ENCODE measurements at regions not wholly inside any gene's neighbourhood (a gene's known extent, or its start where the extent isn't known, plus 50 kb on each side); places are given as distances from the start of the nearest gene placed in this dataset.

GRCh38 chr6:164424489-164424888 lies 884.9 kb downstream of the C6orf118 start:
- DNase-seq, result no peak

GRCh38 chr6:164419099-164419498 lies 890.3 kb downstream of the C6orf118 start:
- DNase-seq, result no peak

GRCh38 chr6:164418262-164418588 lies 891.2 kb downstream of the C6orf118 start:
- DNase-seq, result no peak

- no peak for DNase-seq
These were observed 891.7 kb downstream of the C6orf118 start for GRCh38 chr6:164417537-164418261.

GRCh38 chr6:164415832-164416563 lies 893.4 kb downstream of the C6orf118 start:
- DNase-seq, result no peak

- no peak for DNase-seq
These were observed 894.7 kb downstream of the C6orf118 start for GRCh38 chr6:164414695-164415094.

- no peak for DNase-seq
These were observed 896.8 kb downstream of the C6orf118 start for GRCh38 chr6:164412566-164412965.

GRCh38 chr6:164410017-164410416 lies 899.4 kb downstream of the C6orf118 start:
- DNase-seq, result no peak

- no peak for DNase-seq
These were observed 899.9 kb downstream of the C6orf118 start for GRCh38 chr6:164409309-164410009.

- DNase-seq, result no peak
These were observed 900.5 kb downstream of the C6orf118 start for GRCh38 chr6:164408868-164409267.

- DNase-seq, result no peak
These were observed 904.5 kb downstream of the C6orf118 start for GRCh38 chr6:164404812-164405488.

- DNase-seq, result no peak
These were observed 907.5 kb downstream of the C6orf118 start for GRCh38 chr6:164401871-164402270.

- no peak for DNase-seq
These were observed 910.8 kb downstream of the C6orf118 start for GRCh38 chr6:164398647-164399046.

GRCh38 chr6:164396071-164397047 lies 913.0 kb downstream of the C6orf118 start:
- peak in 1 of 5 experiments; percentile 20 for DNase-seq

- no peak for DNase-seq
These were observed 929.6 kb downstream of the C6orf118 start for GRCh38 chr6:164379795-164380194.

GRCh38 chr6:164378330-164378729 lies 931.1 kb downstream of the C6orf118 start:
- DNase-seq, result no peak

- no peak for DNase-seq
These were observed 932.0 kb downstream of the C6orf118 start for GRCh38 chr6:164377348-164377918.

- no peak for DNase-seq
These were observed 938.6 kb downstream of the C6orf118 start for GRCh38 chr6:164370773-164371172.

- no peak for DNase-seq
These were observed 944.9 kb downstream of the QKI start for GRCh38 chr6:164359441-164359840.

- no peak for DNase-seq
These were observed 944.5 kb downstream of the QKI start for GRCh38 chr6:164359036-164359435.

GRCh38 chr6:164356814-164357213 lies 942.3 kb downstream of the QKI start:
- no peak for DNase-seq

- DNase-seq, result no peak
These were observed 932.9 kb downstream of the QKI start for GRCh38 chr6:164347455-164347854.
